HepG2 (cell line): ENCODE measurements at regions not wholly inside any gene's neighbourhood (a gene's known extent, or its start where the extent isn't known, plus 50 kb on each side); places are given as distances from the start of the nearest gene placed in this dataset.

ENCODE experiments used
- ATAC-seq: fragments of 200-7000 bp; cut with Tn5 transposase; 3 replicates; pipeline ENCODE4 v1.9.1; 2020; ENCODE audit warnings: mild to moderate bottlenecking, moderate library complexity
- BruUV-seq: library from RNA; stranded (reverse); fragments of 400-500 nt; replicated peaks from 2 replicates; lab custom pipeline; 2021; lab: Mats Ljungman, UMichigan
- CTCF ChIA-PET: fragments of 300-600 bp; formaldehyde crosslinking; extraction: SDS; loops from one replicate; lab custom pipeline; 2021; ENCODE audit warnings: low total read pairs, inconsistent platforms, low intra/inter-chr PET ratio; lab: Yijun Ruan, JAX
- POLR2A ChIA-PET: fragments of 350-600 bp; sonication (Branson Sonifier 250); formaldehyde crosslinking; loops from one replicate; lab custom pipeline; 2020; ENCODE audit warnings: antibody characterized with exemption, inconsistent platforms; lab: Yijun Ruan, JAX
- DNase-seq: peaks from one replicate; pipeline ENCODE4 v3.0.0-alpha.2; 2015; ENCODE audit warnings: low spot score
- FAIRE-seq: peaks from 3 replicates; lab custom pipeline; 2011; peaks lifted over from hg19 to GRCh38; lab: Jason Lieb, UNC
- H2AFZ ChIP-seq: one replicate; pipeline ENCODE4 v1.6.1; 2011; ENCODE audit warnings: low read length, inconsistent platforms
- H3K27ac ChIP-seq: fragments of 300-600 bp; 3 replicates; pipeline ENCODE4 v1.8.0; 2011; ENCODE audit warnings: mixed run types, mild to moderate bottlenecking, mixed read lengths, low read length, inconsistent platforms; ENCODE audit not compliant: insufficient read depth; ENCODE audit errors: extremely low read length
- H3K27me3 ChIP-seq, 2 experiments: fragments of 200-600 bp in 1 of 2; 2 replicates in 1 of 2; 3 replicates in 1 of 2; pipeline versions ENCODE4 v1.6.0 to v1.8.0; 2011; ENCODE audit warnings: low read length in 2 of 2, mild to moderate bottlenecking in 2 of 2, moderate library complexity in 2 of 2, inconsistent platforms in 1 of 2; ENCODE audit not compliant: insufficient read depth in 2 of 2, control insufficient read depth in 1 of 2
- H3K36me3 ChIP-seq, 2 experiments: fragments of 200-600 bp in 1 of 2; replicated peaks in 1 of 2; 2 replicates in 1 of 2; 3 replicates in 1 of 2; pipeline versions ENCODE4 v1.5.1 to v1.8.0; 2011; ENCODE audit warnings: low read length in 2 of 2, inconsistent platforms in 1 of 2; ENCODE audit not compliant: insufficient read depth in 2 of 2, control insufficient read depth in 1 of 2
- H3K4me1 ChIP-seq: 2 replicates; pipeline ENCODE4 v1.5.1; 2012; ENCODE audit warnings: low read length, inconsistent platforms; ENCODE audit not compliant: insufficient read depth
- H3K4me2 ChIP-seq: 2 replicates; pipeline ENCODE4 v1.6.0; 2011; ENCODE audit warnings: low read depth, low read length, inconsistent platforms
- H3K4me3 ChIP-seq, 3 experiments: fragments of 200-600 bp in 1 of 3; sonication (generic), shearing (Covaris generic) in 1 of 3; replicated peaks in 1 of 3; 2 replicates each; pipeline ENCODE4 v1.5.1; 2011 to 2016; ENCODE audit warnings: low read length in 3 of 3, inconsistent platforms in 2 of 3, low read depth in 2 of 3, mild to moderate bottlenecking in 2 of 3, control low read depth in 1 of 3, mixed read lengths in 1 of 3; ENCODE audit not compliant: insufficient read depth in 1 of 3
- H3K79me2 ChIP-seq: one replicate; pipeline ENCODE4 v1.6.1; 2011; ENCODE audit warnings: low read length, inconsistent platforms; ENCODE audit not compliant: insufficient read depth
- H3K9ac ChIP-seq: 2 replicates; pipeline ENCODE4 v1.6.0; 2011; ENCODE audit warnings: mild to moderate bottlenecking, low read depth, low read length, inconsistent platforms; ENCODE audit not compliant: insufficient read depth
- H3K9me3 ChIP-seq: 2 replicates; pipeline ENCODE4 v1.5.1; 2012; ENCODE audit warnings: mild to moderate bottlenecking, low read length
- H4K20me1 ChIP-seq: 2 replicates; pipeline ENCODE4 v1.6.0; 2011; ENCODE audit warnings: inconsistent platforms, mild to moderate bottlenecking, low read length, moderate library complexity; ENCODE audit not compliant: insufficient read depth
- CBFB ChIP-seq: sonication (generic); formaldehyde crosslinking; IDR thresholded peaks from 2 replicates; pipeline ENCODE4 v1.4.0; 2020; ENCODE audit warnings: missing genetic modification reagents
- CEBPZ ChIP-seq: IDR thresholded peaks from 2 replicates; pipeline ENCODE4 v1.6.1; 2012; ENCODE audit warnings: low read length, improper control_type of control experiment
- ELF4 ChIP-seq: sonication (generic); formaldehyde crosslinking; IDR thresholded peaks from 2 replicates; pipeline ENCODE4 v1.5.0; 2020; ENCODE audit warnings: missing genetic modification reagents, mild to moderate bottlenecking, moderate library complexity, borderline replicate concordance
- FLYWCH1 ChIP-seq: sonication (generic); formaldehyde crosslinking; IDR thresholded peaks from 2 replicates; pipeline ENCODE4 v1.8.1; 2023; ENCODE audit warnings: mild to moderate bottlenecking, missing genetic modification reagents
- KAT7 ChIP-seq: IDR thresholded peaks from 2 replicates; pipeline ENCODE4 v1.6.1; 2018; ENCODE audit warnings: borderline replicate concordance, missing compliant biosample characterization
- TCF7L2 ChIP-seq: IDR thresholded peaks from 2 replicates; pipeline ENCODE4 v1.6.1; 2011; ENCODE audit warnings: mild to moderate bottlenecking, low read depth, low read length, moderate library complexity
- ZHX1 ChIP-seq: sonication (generic); formaldehyde crosslinking; IDR thresholded peaks from 2 replicates; pipeline ENCODE4 v1.8.1; 2022; ENCODE audit warnings: low read depth, mild to moderate bottlenecking, missing genetic modification reagents
- ZMAT3 ChIP-seq: sonication (generic); formaldehyde crosslinking; conservative IDR thresholded peaks from 2 replicates; pipeline ENCODE4 v1.7.0; 2021; ENCODE audit warnings: missing genetic modification reagents
- ZNF180 ChIP-seq: sonication (generic); formaldehyde crosslinking; IDR thresholded peaks from 2 replicates; pipeline ENCODE4 v1.4.0; 2020; ENCODE audit warnings: low read depth, missing genetic modification reagents, borderline replicate concordance
- ZNF318 ChIP-seq: sonication (generic); formaldehyde crosslinking; IDR thresholded peaks from 2 replicates; pipeline ENCODE4 v1.4.0; 2020; ENCODE audit warnings: mild to moderate bottlenecking, missing genetic modification reagents
- ZNF703 ChIP-seq: sonication (generic); formaldehyde crosslinking; IDR thresholded peaks from 2 replicates; pipeline ENCODE4 v1.5.1; 2020; ENCODE audit warnings: missing genetic modification reagents, mild to moderate bottlenecking, moderate library complexity, borderline replicate concordance
- WGBS: methylation state at CpG from one replicate; pipeline ENCODE4 v1.1.6; 2017; ENCODE audit warnings: low lambda C conversion rate; 5-methylcytosine and 5-hydroxymethylcytosine counted together
- in situ Hi-C: cut with HindIII; loops from 2 replicates; pipeline ENCODE4 v1.10.0; 2017; ENCODE audit warnings: low pct_unique_long_range_greater_than_20kb; ENCODE audit not compliant: extremely low pct_ligation_motif_present
- intact Hi-C: fragments of 100-400 bp; cut with micrococcal nuclease; formaldehyde crosslinking; loops from one replicate; pipeline ENCODE4 v1.10.0; 2022; ENCODE audit not compliant: unreplicated experiment

- Histone ChIP-seq H4K20me1 (no peaks in the 10 kb centered on the region), H3K9ac (no peak overlapping the region), H3K4me2 (no peak overlapping the region), H3K79me2 (no peaks in the 10 kb centered on the region), H3K4me1 (peaks cover 11% of the 10 kb centered on the region), H3K27me3 (no peaks in the 10 kb centered on the region; a peak in 1 of 5 replicates), H3K27ac (no peak overlapping the region), H2AFZ (no peak overlapping the region), H3K9me3 (no peaks in the 10 kb centered on the region), H3K4me3 (no peak overlapping the region), H3K36me3 (no peaks in the 10 kb centered on the region)
- no peak for DNase-seq
- CTCF ChIA-PET, result no interaction called here
- ATAC-seq, result no peak
- in situ Hi-C loops (no loop called here), intact Hi-C loops (no loop called here)
- FAIRE-seq, result no peak
- POLR2A ChIA-PET, result no interaction called here
- no TSS peak for BruUV-seq
- 0% methylated on average over 1 of the region's 1 CpG for WGBS
- TF ChIP-seq ZNF180 (CRISPR knock-in tag) (no peak), ELF4 (CRISPR knock-in tag) (no peak), ZNF318 (CRISPR knock-in tag) (no peak), ZHX1 (CRISPR knock-in tag) (no peak), TCF7L2 (no peak), CEBPZ (no peak), KAT7 (CRISPR knock-in tag) (no peak), CBFB (no peak), ZNF703 (CRISPR knock-in tag) (no peak), FLYWCH1 (no peak), ZMAT3 (no peak)
Observed at GRCh38 chr5:155416765-155417164, 403.2 kb downstream of the KIF4B start.
